ENCODE measurements at regions not wholly inside any gene's neighbourhood (a gene's known extent, or its start where the extent isn't known, plus 50 kb on each side); places are given as distances from the start of the nearest gene placed in this dataset.

GRCh38 chr2:19598971-19599370 lies 240.5 kb upstream of the OSR1 start:
- peaks cover 1% of the 10 kb centered on the region for H3K27me3 Mint-ChIP-seq
- H3K4me3 Mint-ChIP-seq = no peak overlapping the region
- no peak for DNase-seq
- no peaks in the 10 kb centered on the region for H3K36me3 Mint-ChIP-seq (ENCODE audit: low read depth)
- H3K9me3 Mint-ChIP-seq = peaks cover 3% of the 10 kb centered on the region
- intact Hi-C loops (cut with micrococcal nuclease) = no loop called here
- no peaks in the 10 kb centered on the region for H3K4me1 Mint-ChIP-seq
- no peak overlapping the region for H3K27ac Mint-ChIP-seq

- intact Hi-C loops (cut with micrococcal nuclease) = no loop called here
- Mint-ChIP-seq H3K36me3 (ENCODE audit: low read depth) (no peaks in the 10 kb centered on the region), H3K9me3 (no peaks in the 10 kb centered on the region), H3K4me1 (no peaks in the 10 kb centered on the region), H3K4me3 (no peak overlapping the region), H3K27ac (no peak overlapping the region), H3K27me3 (no peaks in the 10 kb centered on the region)
- DNase-seq = no peak
These were observed 233.8 kb upstream of the OSR1 start for GRCh38 chr2:19592197-19592596.

GRCh38 chr2:19589791-19590190 lies 231.4 kb upstream of the OSR1 start:
- no peak for DNase-seq
- no peak overlapping the region for H3K27ac Mint-ChIP-seq
- H3K4me3 Mint-ChIP-seq = no peak overlapping the region
- intact Hi-C loops (cut with micrococcal nuclease) = no loop called here
- no peaks in the 10 kb centered on the region for H3K9me3 Mint-ChIP-seq
- H3K4me1 Mint-ChIP-seq = no peaks in the 10 kb centered on the region
- no peaks in the 10 kb centered on the region for H3K36me3 Mint-ChIP-seq (ENCODE audit: low read depth)
- no peaks in the 10 kb centered on the region for H3K27me3 Mint-ChIP-seq

- intact Hi-C loops (cut with micrococcal nuclease) = no loop called here
- no peak overlapping the region for H3K4me3 Mint-ChIP-seq
- no peaks in the 10 kb centered on the region for H3K36me3 Mint-ChIP-seq (ENCODE audit: low read depth)
- no peaks in the 10 kb centered on the region for H3K27me3 Mint-ChIP-seq
- H3K4me1 Mint-ChIP-seq = no peaks in the 10 kb centered on the region
- no peaks in the 10 kb centered on the region for H3K9me3 Mint-ChIP-seq
- H3K27ac Mint-ChIP-seq = no peak overlapping the region
- no peak for DNase-seq
These were observed 222.4 kb upstream of the OSR1 start for GRCh38 chr2:19580830-19581229.

- Mint-ChIP-seq H3K36me3 (ENCODE audit: low read depth) (no peaks in the 10 kb centered on the region), H3K27ac (no peak overlapping the region), H3K9me3 (no peaks in the 10 kb centered on the region), H3K27me3 (no peaks in the 10 kb centered on the region), H3K4me3 (no peak overlapping the region), H3K4me1 (no peaks in the 10 kb centered on the region)
- intact Hi-C loops (cut with micrococcal nuclease) = no loop called here
- no peak for DNase-seq
These were observed 221.8 kb upstream of the OSR1 start for GRCh38 chr2:19580264-19580663.

- intact Hi-C loops (cut with micrococcal nuclease) = no loop called here
- peaks cover 2% of the 10 kb centered on the region for H3K27me3 Mint-ChIP-seq
- no peak for DNase-seq
- no peaks in the 10 kb centered on the region for H3K9me3 Mint-ChIP-seq
- H3K36me3 Mint-ChIP-seq (ENCODE audit: low read depth) = no peaks in the 10 kb centered on the region
- H3K4me1 Mint-ChIP-seq = no peaks in the 10 kb centered on the region
- H3K4me3 Mint-ChIP-seq = no peak overlapping the region
- no peak overlapping the region for H3K27ac Mint-ChIP-seq
These were observed 221.0 kb upstream of the OSR1 start for GRCh38 chr2:19579461-19579860.

- Mint-ChIP-seq H3K36me3 (ENCODE audit: low read depth) (no peaks in the 10 kb centered on the region), H3K27me3 (peaks cover 2% of the 10 kb centered on the region), H3K4me1 (no peaks in the 10 kb centered on the region), H3K4me3 (no peak overlapping the region), H3K9me3 (no peaks in the 10 kb centered on the region), H3K27ac (no peak overlapping the region)
- DNase-seq = no peak
- intact Hi-C loops (cut with micrococcal nuclease) = no loop called here
These were observed 219.3 kb upstream of the OSR1 start for GRCh38 chr2:19577723-19578122.

- peaks cover 2% of the 10 kb centered on the region for H3K27me3 Mint-ChIP-seq
- no peaks in the 10 kb centered on the region for H3K9me3 Mint-ChIP-seq
- H3K36me3 Mint-ChIP-seq (ENCODE audit: low read depth) = no peaks in the 10 kb centered on the region
- intact Hi-C loops (cut with micrococcal nuclease) = no loop called here
- no peak for DNase-seq
- no peaks in the 10 kb centered on the region for H3K4me1 Mint-ChIP-seq
- H3K27ac Mint-ChIP-seq = no peak overlapping the region
- H3K4me3 Mint-ChIP-seq = no peak overlapping the region
These were observed 218.0 kb upstream of the OSR1 start for GRCh38 chr2:19576411-19576810.

GRCh38 chr2:19575641-19576040 lies 217.2 kb upstream of the OSR1 start:
- H3K27ac Mint-ChIP-seq = no peak overlapping the region
- no peak for DNase-seq
- H3K4me3 Mint-ChIP-seq = no peak overlapping the region
- peaks cover 2% of the 10 kb centered on the region for H3K27me3 Mint-ChIP-seq
- no peaks in the 10 kb centered on the region for H3K36me3 Mint-ChIP-seq (ENCODE audit: low read depth)
- H3K4me1 Mint-ChIP-seq = no peaks in the 10 kb centered on the region
- no peaks in the 10 kb centered on the region for H3K9me3 Mint-ChIP-seq
- intact Hi-C loops (cut with micrococcal nuclease) = no loop called here

- no peaks in the 10 kb centered on the region for H3K4me1 Mint-ChIP-seq
- H3K4me3 Mint-ChIP-seq = no peak overlapping the region
- H3K36me3 Mint-ChIP-seq (ENCODE audit: low read depth) = no peaks in the 10 kb centered on the region
These were observed 216.4 kb upstream of the OSR1 start for GRCh38 chr2:19574778-19575260.

GRCh38 chr2:19573784-19574183 lies 215.4 kb upstream of the OSR1 start:
- Mint-ChIP-seq H3K4me1 (no peaks in the 10 kb centered on the region), H3K36me3 (ENCODE audit: low read depth) (no peaks in the 10 kb centered on the region), H3K27me3 (peaks cover 2% of the 10 kb centered on the region), H3K9me3 (no peaks in the 10 kb centered on the region), H3K27ac (no peak overlapping the region), H3K4me3 (no peak overlapping the region)
- intact Hi-C loops (cut with micrococcal nuclease) = no loop called here
- no peak for DNase-seq

More at GRCh38 chr2:19574778-19575260, 216.4 kb upstream of the OSR1 start:
- no peak for DNase-seq
- no peak overlapping the region for H3K27ac Mint-ChIP-seq
- H3K9me3 Mint-ChIP-seq = no peaks in the 10 kb centered on the region
- H3K27me3 Mint-ChIP-seq = peaks cover 2% of the 10 kb centered on the region
- intact Hi-C loops (cut with micrococcal nuclease) = no loop called here

GRCh38 chr2:19571773-19572172 lies 213.3 kb upstream of the OSR1 start:
- H3K4me3 Mint-ChIP-seq = no peak overlapping the region
- DNase-seq = no peak
- no peaks in the 10 kb centered on the region for H3K36me3 Mint-ChIP-seq (ENCODE audit: low read depth)
- no peak overlapping the region for H3K27ac Mint-ChIP-seq
- no peaks in the 10 kb centered on the region for H3K9me3 Mint-ChIP-seq
- peaks cover 2% of the 10 kb centered on the region for H3K27me3 Mint-ChIP-seq
- H3K4me1 Mint-ChIP-seq = no peaks in the 10 kb centered on the region
- intact Hi-C loops (cut with micrococcal nuclease) = no loop called here

- Mint-ChIP-seq H3K9me3 (no peaks in the 10 kb centered on the region), H3K27me3 (no peaks in the 10 kb centered on the region), H3K27ac (no peak overlapping the region), H3K36me3 (ENCODE audit: low read depth) (no peaks in the 10 kb centered on the region), H3K4me1 (no peaks in the 10 kb centered on the region), H3K4me3 (no peak overlapping the region)
- DNase-seq = no peak
- intact Hi-C loops (cut with micrococcal nuclease) = no loop called here
These were observed 210.9 kb upstream of the OSR1 start for GRCh38 chr2:19569300-19569791.

- H3K27ac Mint-ChIP-seq = no peak overlapping the region
- no peak overlapping the region for H3K4me3 Mint-ChIP-seq
- peaks cover 2% of the 10 kb centered on the region for H3K27me3 Mint-ChIP-seq
- DNase-seq = no peak
- no peaks in the 10 kb centered on the region for H3K9me3 Mint-ChIP-seq
- H3K36me3 Mint-ChIP-seq (ENCODE audit: low read depth) = no peaks in the 10 kb centered on the region
- intact Hi-C loops (cut with micrococcal nuclease) = no loop called here
- no peaks in the 10 kb centered on the region for H3K4me1 Mint-ChIP-seq
These were observed 210.4 kb upstream of the OSR1 start for GRCh38 chr2:19568809-19569208.

- intact Hi-C loops (cut with micrococcal nuclease) = no loop called here
- peaks cover 4% of the 10 kb centered on the region for H3K4me1 Mint-ChIP-seq
- no peaks in the 10 kb centered on the region for H3K9me3 Mint-ChIP-seq
- no peak overlapping the region for H3K4me3 Mint-ChIP-seq
- H3K27ac Mint-ChIP-seq = no peak overlapping the region
- H3K36me3 Mint-ChIP-seq (ENCODE audit: low read depth) = no peaks in the 10 kb centered on the region
- H3K27me3 Mint-ChIP-seq = peaks cover 5% of the 10 kb centered on the region
- DNase-seq = no peak
These were observed 202.4 kb upstream of the OSR1 start for GRCh38 chr2:19560785-19561184.

All from activated CD4-positive, alpha-beta T cell treated with anti-CD3 and anti-CD28 coated beads, Interleukin-2, amount 10 ng/mL, durations not matched to agents 24 days and 14 days (primary cell).